ENCODE measurements at regions not wholly inside any gene's neighbourhood (a gene's known extent, or its start where the extent isn't known, plus 50 kb on each side); places are given as distances from the start of the nearest gene placed in this dataset.

GRCh38 chr13:64276232-64276631 lies 2860.6 kb upstream of the PCDH20 start:
- ATAC-seq (no peak), DNase-seq (ENCODE audit: missing footprints) (no peak)
- intact Hi-C loops (cut with DNase I): no loop called here

GRCh38 chr13:64274481-64275217 lies 2859.0 kb upstream of the PCDH20 start:
- ATAC-seq (no peak), DNase-seq (ENCODE audit: missing footprints) (no peak)
- intact Hi-C loops (cut with DNase I): no loop called here

- intact Hi-C loops (cut with DNase I): no loop called here
- ATAC-seq (no peak), DNase-seq (ENCODE audit: missing footprints) (no peak)
These were observed 2858.1 kb upstream of the PCDH20 start for GRCh38 chr13:64273780-64274179.

DNA sequence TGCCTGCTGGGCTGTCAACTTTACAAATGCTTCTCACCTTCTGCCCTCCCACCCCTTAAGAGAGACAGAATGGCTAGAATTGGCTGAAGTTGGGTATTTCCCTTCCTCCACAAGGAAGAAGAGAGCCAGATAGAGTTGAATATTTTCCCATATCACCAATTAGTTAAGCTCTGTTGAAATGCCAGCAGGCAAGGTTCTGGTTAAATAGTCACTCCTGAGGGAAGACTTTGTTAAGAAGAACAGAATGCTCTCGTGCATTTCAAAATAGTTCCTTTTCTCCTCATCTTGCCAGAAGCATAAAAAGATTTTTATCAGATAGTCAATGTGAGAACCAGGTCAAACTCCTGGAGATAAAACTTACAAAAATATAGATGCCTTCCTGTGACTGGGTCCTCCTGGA lies 2857.0 kb upstream of the PCDH20 start:
- intact Hi-C loops (cut with DNase I): no loop called here
- DNase-seq (ENCODE audit: missing footprints) (no peak), ATAC-seq (no peak)

DNA sequence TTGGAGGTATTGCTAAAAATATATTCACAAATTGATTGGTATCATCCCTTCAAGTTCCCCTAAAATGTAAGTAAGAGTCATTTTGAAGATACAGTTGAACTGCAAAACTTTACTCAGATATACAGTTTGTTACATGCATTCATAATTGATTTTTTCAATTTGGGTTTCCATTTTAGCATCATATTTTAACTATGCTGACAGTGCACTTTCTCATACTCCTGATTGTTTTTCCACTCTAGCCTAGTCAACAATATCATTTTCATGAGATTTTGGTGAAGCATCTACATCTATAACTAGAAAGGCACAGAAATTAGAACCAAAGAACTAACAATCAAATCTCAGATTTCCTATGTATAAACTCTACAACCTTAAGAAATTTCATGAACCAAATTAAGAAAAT lies 2850.4 kb upstream of the PCDH20 start:
- intact Hi-C loops (cut with DNase I): no loop called here
- DNase-seq (ENCODE audit: missing footprints) (no peak), ATAC-seq (no peak)

DNA sequence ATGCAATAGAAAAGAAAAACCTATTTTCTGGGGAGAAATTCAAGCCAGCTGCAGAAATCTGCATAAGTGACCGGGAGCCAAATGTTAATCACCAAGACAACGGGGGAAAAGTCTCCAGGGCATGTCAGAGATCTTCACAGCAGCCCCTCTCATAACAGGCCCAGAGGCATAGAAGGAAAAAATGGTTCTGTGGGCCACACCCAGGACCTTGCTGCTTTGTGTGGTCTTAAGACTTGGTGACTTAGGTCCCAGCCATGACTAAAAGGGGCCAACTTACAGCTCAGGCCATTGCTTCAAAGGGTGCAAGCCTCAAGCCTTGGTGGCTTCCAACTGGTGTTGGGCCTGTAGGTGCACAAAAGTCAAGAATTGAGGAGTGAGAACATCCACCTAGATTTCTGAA lies 2847.6 kb upstream of the PCDH20 start:
- intact Hi-C loops (cut with DNase I): no loop called here
- DNase-seq (ENCODE audit: missing footprints) (no peak), ATAC-seq (no peak)

- DNase-seq (ENCODE audit: missing footprints) (no peak), ATAC-seq (no peak)
- intact Hi-C loops (cut with DNase I): no loop called here
These were observed 2841.1 kb upstream of the PCDH20 start for GRCh38 chr13:64256751-64257150.

- ATAC-seq (no peak), DNase-seq (ENCODE audit: missing footprints) (no peak)
- intact Hi-C loops (cut with DNase I): no loop called here
These were observed 2840.3 kb upstream of the PCDH20 start for GRCh38 chr13:64255988-64256387.

- DNase-seq (ENCODE audit: missing footprints) (no peak), ATAC-seq (no peak)
- intact Hi-C loops (cut with DNase I): no loop called here
These were observed 2832.9 kb upstream of the PCDH20 start for GRCh38 chr13:64248371-64249065.

GRCh38 chr13:64239372-64239771 lies 2823.7 kb upstream of the PCDH20 start:
- intact Hi-C loops (cut with DNase I): no loop called here
- no peak for ATAC-seq
- no peak for DNase-seq (ENCODE audit: missing footprints)

DNA sequence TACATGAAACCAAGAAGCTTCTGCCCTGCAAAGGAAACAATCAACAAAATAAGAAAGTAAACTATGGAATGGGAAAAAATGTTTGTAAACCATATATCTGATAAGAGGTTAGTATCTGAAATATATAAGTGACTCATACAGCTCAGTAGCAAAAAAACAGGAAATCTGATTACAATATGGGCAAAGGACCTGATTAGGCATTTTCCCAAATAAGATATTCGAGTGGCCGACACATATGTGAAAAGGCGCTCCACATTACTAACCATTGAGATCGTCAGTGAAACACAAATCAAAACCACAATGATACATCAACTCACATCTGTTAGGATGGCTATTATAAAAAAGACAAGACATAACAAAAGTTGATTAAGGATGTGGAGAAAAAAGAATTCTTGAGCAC lies 2818.6 kb upstream of the PCDH20 start:
- intact Hi-C loops (cut with DNase I): no loop called here
- ATAC-seq: no peak

DNA sequence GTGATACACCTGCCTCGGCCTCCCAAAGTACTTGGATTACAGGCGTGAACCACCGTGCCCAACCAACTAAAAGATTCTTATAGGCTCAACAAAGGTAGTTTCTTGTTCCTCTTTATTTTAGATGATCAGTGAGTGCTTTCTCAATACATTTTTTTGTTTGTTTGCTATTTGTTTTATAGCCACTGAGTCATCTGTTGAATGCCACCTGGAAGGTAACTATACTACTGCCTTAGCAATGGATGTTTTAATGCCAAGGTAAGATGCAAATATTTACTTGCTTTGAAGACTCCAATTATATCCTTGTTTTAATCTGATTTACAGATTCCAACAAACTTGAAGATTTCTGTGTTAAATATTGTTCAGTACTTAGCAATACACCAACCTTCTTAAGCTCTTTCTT lies 2807.4 kb upstream of the PCDH20 start:
- intact Hi-C loops (cut with DNase I): no loop called here
- DNase-seq (ENCODE audit: missing footprints) (no peak), ATAC-seq (no peak)

More for the DNA sequence above, 2818.6 kb upstream of the PCDH20 start:
- no peak for DNase-seq (ENCODE audit: missing footprints)

GRCh38 chr13:64206430-64207225 lies 2791.0 kb upstream of the PCDH20 start:
- intact Hi-C loops (cut with DNase I): no loop called here
- DNase-seq (ENCODE audit: missing footprints) (no peak), ATAC-seq (no peak)

GRCh38 chr13:64202517-64202916 lies 2786.9 kb upstream of the PCDH20 start:
- no peak for DNase-seq (ENCODE audit: missing footprints)
- no peak for ATAC-seq
- intact Hi-C loops (cut with DNase I): no loop called here

- no peak for DNase-seq (ENCODE audit: missing footprints)
- no peak for ATAC-seq
- intact Hi-C loops (cut with DNase I): no loop called here
These were observed 2781.6 kb upstream of the PCDH20 start for GRCh38 chr13:64197232-64197631.

GRCh38 chr13:64186503-64187250 lies 2771.0 kb upstream of the PCDH20 start:
- ATAC-seq (no peak), DNase-seq (ENCODE audit: missing footprints) (no peak)
- intact Hi-C loops (cut with DNase I): no loop called here

DNA sequence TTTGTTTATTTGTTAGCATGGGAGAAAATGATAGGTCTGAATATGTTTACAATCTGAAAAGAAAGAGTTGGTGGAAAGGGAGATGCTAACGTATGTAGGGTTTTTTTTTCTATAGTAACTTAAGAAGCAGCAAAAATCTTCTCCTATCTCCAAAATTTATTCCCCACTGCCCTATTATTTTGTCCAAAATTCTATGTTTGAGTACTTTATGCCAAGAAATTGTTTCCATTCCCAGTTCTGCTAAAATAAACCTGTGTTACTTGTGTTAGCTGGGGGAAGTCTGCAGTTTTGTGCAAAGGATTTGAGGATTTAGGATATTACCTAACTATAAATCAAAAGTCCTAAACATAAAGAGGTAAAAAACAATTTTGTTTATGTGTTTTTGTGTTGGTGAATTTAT lies 2770.4 kb upstream of the PCDH20 start:
- ATAC-seq (no peak), DNase-seq (ENCODE audit: missing footprints) (no peak)
- intact Hi-C loops (cut with DNase I): no loop called here

GRCh38 chr13:64180756-64181155 lies 2765.1 kb upstream of the PCDH20 start:
- ATAC-seq: no peak
- no peak for DNase-seq (ENCODE audit: missing footprints)
- intact Hi-C loops (cut with DNase I): no loop called here

GRCh38 chr13:64165826-64166225 lies 2750.2 kb upstream of the PCDH20 start:
- DNase-seq (ENCODE audit: missing footprints) (no peak), ATAC-seq (no peak)
- intact Hi-C loops (cut with DNase I): no loop called here

Data from Right ventricle myocardium inferior (tissue), 1 donor.